Stomach (tissue), 4 donors: ENCODE measurements at regions not wholly inside any gene's neighbourhood (a gene's known extent, or its start where the extent isn't known, plus 50 kb on each side); places are given as distances from the start of the nearest gene placed in this dataset.

ENCODE experiments used
- CTCF ChIP-seq, 7 experiments: fragments of 450-650 bp in 4 of 7; fragments of 200-600 bp in 3 of 7; sonication (generic) in 3 of 7; IDR thresholded peaks; one replicate each; pipeline ENCODE4 v1.5.1; 2016 to 2019; ENCODE audit warnings: antibody characterized with exemption in 7 of 7, control low read depth in 2 of 7, mild to moderate bottlenecking in 1 of 7
- POLR2A ChIP-seq, 4 donors: fragments of 450-650 bp; IDR thresholded peaks; one replicate each; pipeline ENCODE4 v1.6.1; 2016; ENCODE audit warnings: antibody characterized with exemption in 4 of 4, control low read depth in 2 of 4, mild to moderate bottlenecking in 1 of 4, moderate library complexity in 1 of 4
- POLR2AphosphoS5 ChIP-seq, 3 donors: sonication (generic); formaldehyde crosslinking; IDR thresholded peaks; one replicate each; pipeline ENCODE4 v1.6.1; 2016; ENCODE audit warnings: antibody characterized with exemption in 3 of 3

GRCh38 chr5:62139741-62140140 lies 166.3 kb upstream of the KIF2A start:
- no peak for TF ChIP-seq CTCF (IDR thresholded peaks at IDR 0.05)
- no peak for TF ChIP-seq POLR2AphosphoS5 (IDR thresholded peaks at IDR 0.05)
- TF ChIP-seq POLR2A (IDR thresholded peaks at IDR 0.05), result no peak
